Spleen (tissue), 7 donors: ENCODE measurements at regions not wholly inside any gene's neighbourhood (a gene's known extent, or its start where the extent isn't known, plus 50 kb on each side); places are given as distances from the start of the nearest gene placed in this dataset.

ENCODE experiments used
- CTCF ChIP-seq, 11 experiments: fragments of 200-600 bp in 7 of 11; fragments of 450-650 bp in 4 of 11; sonication (generic) in 4 of 11; IDR thresholded peaks in 8 of 11; conservative IDR thresholded peaks in 3 of 11; 1 replicate in 7 of 11; 2 replicates in 4 of 11; pipeline versions ENCODE4 v1.4.0 to v1.8.0; 2016 to 2021; ENCODE audit warnings: antibody characterized with exemption in 11 of 11, inconsistent platforms in 4 of 11, mild to moderate bottlenecking in 1 of 11
- POLR2A ChIP-seq, 3 donors: fragments of 450-650 bp; IDR thresholded peaks; one replicate each; pipeline ENCODE4 v1.5.1; 2017; ENCODE audit warnings: antibody characterized with exemption in 3 of 3, mild to moderate bottlenecking in 1 of 3
- POLR2AphosphoS5 ChIP-seq, 3 donors: sonication (generic); formaldehyde crosslinking; IDR thresholded peaks; one replicate each; pipeline ENCODE4 v1.5.1; 2017; ENCODE audit warnings: antibody characterized with exemption in 3 of 3
- donor health status: DM: no; HTN: no; CAD: no; lungs with moderate emphysema.
- donor health status: DM: no; HTN: no; CAD: no.
- donor health status: DM: no; HTN: no; CAD: no.

- no peak for TF ChIP-seq CTCF (IDR thresholded peaks at IDR 0.05 in 8 of 11, conservative IDR thresholded peaks at IDR 0.05 in 3 of 11)
- TF ChIP-seq POLR2AphosphoS5 (IDR thresholded peaks at IDR 0.05), result no peak
- TF ChIP-seq POLR2A (IDR thresholded peaks at IDR 0.05), result no peak
These were observed 166.7 kb downstream of the SLC38A4 start for GRCh38 chr12:46659032-46659650.
